Fibroblast of lung (primary cell): ENCODE measurements at regions not wholly inside any gene's neighbourhood (a gene's known extent, or its start where the extent isn't known, plus 50 kb on each side); places are given as distances from the start of the nearest gene placed in this dataset.

Experiments used
- CTCF ChIP-seq, 2 donors: IDR thresholded peaks in 1 of 2; conservative IDR thresholded peaks in 1 of 2; 1 replicate in 1 of 2; 2 replicates in 1 of 2; pipeline ENCODE4 v1.5.1; 2011 to 2012; ENCODE audit warnings: low read length in 2 of 2, control low read depth in 1 of 2, inconsistent platforms in 1 of 2, low read depth in 1 of 2, mild to moderate bottlenecking in 1 of 2
- EZH2 ChIP-seq: IDR thresholded peaks from 2 replicates; pipeline ENCODE4 v1.5.1; 2012; ENCODE audit warnings: low read length, control low read depth, mild to moderate bottlenecking; ENCODE audit errors: missing control alignments

GRCh38 chr12:69123919-69124638, 115.3 kb upstream of the CPSF6 start:
- TF ChIP-seq CTCF (conservative IDR thresholded peaks at IDR 0.05 in 1 of 2, IDR thresholded peaks at IDR 0.05 in 1 of 2; ENCODE audit: low read depth in 1 of 2, low read length in 2 of 2) (no peak), EZH2 (no peak)
